ENCODE measurements at regions not wholly inside any gene's neighbourhood (a gene's known extent, or its start where the extent isn't known, plus 50 kb on each side); places are given as distances from the start of the nearest gene placed in this dataset.

- Histone ChIP-seq H3K4me1 (ENCODE audit: control insufficient read depth, extremely low read depth, insufficient read depth, low read length) (no peaks in the 10 kb centered on the region), H3K4me3 (ENCODE audit: control insufficient read depth in 2 of 3, extremely low read depth in 1 of 3, insufficient read depth in 2 of 3, low read depth in 1 of 3, low read length in 3 of 3) (no peak overlapping the region), H3K9me3 (ENCODE audit: control insufficient read depth, low read depth, low read length) (no peaks in the 10 kb centered on the region), H4K20me1 (ENCODE audit: control insufficient read depth, extremely low read depth, insufficient read depth, low read length) (no peaks in the 10 kb centered on the region), H2AFZ (ENCODE audit: control insufficient read depth, low read length) (no peak overlapping the region), H3K9ac (ENCODE audit: control insufficient read depth, extremely low read depth, insufficient read depth, low read length) (no peak overlapping the region), H3K27ac (ENCODE audit: control insufficient read depth, insufficient read depth, low read length) (no peak overlapping the region), H3K4me2 (ENCODE audit: control insufficient read depth, extremely low read depth, insufficient read depth, low read depth, low read length) (no peak overlapping the region), H3K27me3 (ENCODE audit: control insufficient read depth, extremely low read depth, insufficient read depth, low read length) (no peaks in the 10 kb centered on the region), H3K9me1 (ENCODE audit: control insufficient read depth, extremely low read depth, insufficient read depth, low read length) (no peaks in the 10 kb centered on the region), H3K36me3 (ENCODE audit: control insufficient read depth in 2 of 2, extremely low read depth in 1 of 2, insufficient read depth in 2 of 2, low read length in 2 of 2) (no peaks in the 10 kb centered on the region), H3K79me2 (ENCODE audit: control insufficient read depth, insufficient read depth, low read length) (no peaks in the 10 kb centered on the region)
- FAIRE-seq (no peak), DNase-seq (ENCODE audit: low read depth, low spot score) (no peak)
- dilution Hi-C loops (cut with MboI; ENCODE audit: extremely low pct_ligation_motif_present, low sequenced_read_pairs): no loop called here
- TF ChIP-seq CTCF (optimal IDR thresholded peaks at IDR 0.05 in 1 of 3, IDR thresholded peaks at IDR 0.05 in 1 of 3, conservative IDR thresholded peaks at IDR 0.05 in 1 of 3; ENCODE audit: extremely low read depth in 1 of 3, insufficient read depth in 2 of 3, low read length in 3 of 3) (no peak), EZH2 (IDR thresholded peaks at IDR 0.05; ENCODE audit: low read length) (no peak)
Measured at GRCh38 chr11:25435197-25435596, 896.7 kb upstream of the ANO3 start.

GRCh38 chr11:25436326-25436725 lies 895.6 kb upstream of the ANO3 start:
- no peaks in the 10 kb centered on the region for H3K9me1 ChIP-seq (ENCODE audit: control insufficient read depth, extremely low read depth, insufficient read depth, low read length)
- no peak overlapping the region for H3K9ac ChIP-seq (ENCODE audit: control insufficient read depth, extremely low read depth, insufficient read depth, low read length)
- no peaks in the 10 kb centered on the region for H3K36me3 ChIP-seq (ENCODE audit: control insufficient read depth in 2 of 2, extremely low read depth in 1 of 2, insufficient read depth in 2 of 2, low read length in 2 of 2)
- H3K79me2 ChIP-seq (ENCODE audit: control insufficient read depth, insufficient read depth, low read length): no peaks in the 10 kb centered on the region
- H2AFZ ChIP-seq (ENCODE audit: control insufficient read depth, low read length): no peak overlapping the region
- no peaks in the 10 kb centered on the region for H3K27me3 ChIP-seq (ENCODE audit: control insufficient read depth, extremely low read depth, insufficient read depth, low read length)
- no peak for DNase-seq (ENCODE audit: low read depth, low spot score)
- no peaks in the 10 kb centered on the region for H3K4me1 ChIP-seq (ENCODE audit: control insufficient read depth, extremely low read depth, insufficient read depth, low read length)
- dilution Hi-C loops (cut with MboI; ENCODE audit: extremely low pct_ligation_motif_present, low sequenced_read_pairs): no loop called here
- no peak overlapping the region for H3K4me2 ChIP-seq (ENCODE audit: control insufficient read depth, extremely low read depth, insufficient read depth, low read depth, low read length)
- no peak for FAIRE-seq
- TF ChIP-seq EZH2 (IDR thresholded peaks at IDR 0.05; ENCODE audit: low read length) (no peak), CTCF (optimal IDR thresholded peaks at IDR 0.05 in 1 of 3, IDR thresholded peaks at IDR 0.05 in 1 of 3, conservative IDR thresholded peaks at IDR 0.05 in 1 of 3; ENCODE audit: extremely low read depth in 1 of 3, insufficient read depth in 2 of 3, low read length in 3 of 3) (no peak)
- no peak overlapping the region for H3K4me3 ChIP-seq (ENCODE audit: control insufficient read depth in 2 of 3, extremely low read depth in 1 of 3, insufficient read depth in 2 of 3, low read depth in 1 of 3, low read length in 3 of 3)
- H3K27ac ChIP-seq (ENCODE audit: control insufficient read depth, insufficient read depth, low read length): no peak overlapping the region
- no peaks in the 10 kb centered on the region for H3K9me3 ChIP-seq (ENCODE audit: control insufficient read depth, low read depth, low read length)
- H4K20me1 ChIP-seq (ENCODE audit: control insufficient read depth, extremely low read depth, insufficient read depth, low read length): no peaks in the 10 kb centered on the region

Data from keratinocyte (primary cell).